KBM-7 (cell line): ENCODE measurements at regions not wholly inside any gene's neighbourhood (a gene's known extent, or its start where the extent isn't known, plus 50 kb on each side); places are given as distances from the start of the nearest gene placed in this dataset.
"Not testable (repeated sequence)": the region's sequence is repeated elsewhere in the genome, so short reads cannot be mapped to it uniquely, and the experiment has no call there.

Experiments used
- DNase-seq: peaks from one replicate; pipeline ENCODE4 v3.0.0-alpha.2; 2015
- in situ Hi-C: fragments of 300-500 bp; cut with MboI; formaldehyde crosslinking; loops from 2 replicates; pipeline ENCODE4 v1.14.3; 2020; ENCODE audit warnings: low sequenced_read_pairs, low pct_unique_long_range_greater_than_20kb, mixed read lengths

DNA sequence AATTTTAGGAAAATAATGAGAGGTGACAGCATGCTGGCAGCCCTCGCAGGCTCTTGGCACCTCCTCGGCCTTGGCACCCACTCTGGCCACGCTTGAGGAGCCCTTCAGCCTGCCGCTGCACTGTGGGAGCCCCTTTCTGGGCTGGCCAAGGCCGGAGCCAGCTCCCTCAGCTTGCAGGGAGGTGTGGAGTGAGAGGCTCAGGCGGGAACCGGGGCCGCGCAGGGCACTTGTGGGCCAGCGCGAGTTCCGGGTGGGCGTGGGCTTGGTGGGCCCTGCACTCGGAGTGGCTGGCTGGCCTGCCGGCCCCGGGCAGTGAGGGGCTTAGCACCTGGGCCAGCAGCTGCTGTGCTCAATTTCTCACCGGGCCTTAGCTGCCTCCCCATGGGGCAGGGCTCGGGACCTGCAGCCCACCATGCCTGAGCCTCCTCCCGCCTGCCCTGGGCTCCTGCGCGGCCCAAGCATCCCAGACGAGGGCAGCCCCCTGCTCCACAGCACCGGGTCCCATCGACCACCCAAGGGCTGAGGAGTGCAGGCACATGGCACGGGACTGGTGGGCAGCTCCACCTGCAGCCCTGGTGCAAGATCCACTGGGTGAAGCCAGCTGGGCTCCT, 299.3 kb upstream of the MDFIC2 start:
- in situ Hi-C loops, DNase-seq: not testable (repeated sequence)

DNA sequence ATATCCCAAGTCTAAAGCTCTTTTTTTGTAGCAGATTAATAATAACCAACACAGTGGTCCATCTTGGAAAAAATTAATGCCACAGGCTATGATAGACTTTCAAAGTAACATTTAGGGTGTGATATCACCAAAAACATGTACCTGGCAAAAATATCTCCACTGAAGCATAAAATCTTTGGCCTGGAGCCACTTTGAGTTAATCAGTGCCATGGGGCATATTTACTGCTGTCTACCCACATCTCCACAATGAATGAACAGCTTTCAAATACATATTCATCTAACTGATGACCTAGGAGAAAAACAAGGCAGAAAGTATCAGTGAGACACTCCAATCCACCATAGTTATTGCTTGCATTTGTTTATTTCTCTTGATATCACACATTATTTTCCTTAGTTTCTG, 296.0 kb upstream of the MDFIC2 start:
- no peak for DNase-seq
- in situ Hi-C loops: no loop called here

DNA sequence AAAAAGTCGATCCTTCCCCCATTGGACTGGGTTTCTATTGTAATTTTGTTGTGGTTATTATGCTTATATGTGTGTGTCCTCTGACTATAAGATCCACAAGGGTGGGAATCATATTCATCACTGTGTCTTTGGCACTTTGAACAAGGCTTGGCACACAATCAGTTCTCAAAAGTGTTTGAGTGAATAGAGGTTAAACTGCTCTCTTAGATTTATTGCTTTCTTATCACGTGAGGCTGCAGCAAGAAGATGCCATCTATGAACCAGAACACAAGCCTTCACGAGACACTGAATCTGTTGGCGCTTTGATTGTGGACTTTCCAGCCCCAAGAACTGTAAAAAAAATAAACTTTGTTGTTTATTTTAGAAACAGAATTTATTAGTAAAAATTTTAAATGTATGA, 295.0 kb upstream of the MDFIC2 start:
- no peak for DNase-seq
- in situ Hi-C loops: no loop called here

DNA sequence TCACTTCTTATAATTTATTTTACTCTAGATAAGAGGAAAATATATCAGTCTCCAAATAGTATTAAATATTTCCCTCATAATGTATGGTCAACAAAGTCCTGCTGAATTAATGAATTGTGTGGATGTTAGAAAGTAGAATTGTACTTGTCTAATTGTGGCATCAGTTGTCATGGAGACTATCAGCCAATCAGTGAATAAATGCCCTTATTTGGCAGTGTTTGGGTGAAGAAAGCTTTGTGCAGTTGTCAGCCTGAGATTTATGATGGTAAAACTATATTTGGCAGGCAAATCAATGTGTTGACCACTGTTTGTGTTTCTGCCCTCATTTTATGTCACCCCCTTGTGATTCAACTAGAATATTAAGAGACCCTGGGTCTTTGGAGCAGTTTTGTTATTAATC, 293.6 kb upstream of the MDFIC2 start:
- in situ Hi-C loops: no loop called here
- no peak for DNase-seq

DNA sequence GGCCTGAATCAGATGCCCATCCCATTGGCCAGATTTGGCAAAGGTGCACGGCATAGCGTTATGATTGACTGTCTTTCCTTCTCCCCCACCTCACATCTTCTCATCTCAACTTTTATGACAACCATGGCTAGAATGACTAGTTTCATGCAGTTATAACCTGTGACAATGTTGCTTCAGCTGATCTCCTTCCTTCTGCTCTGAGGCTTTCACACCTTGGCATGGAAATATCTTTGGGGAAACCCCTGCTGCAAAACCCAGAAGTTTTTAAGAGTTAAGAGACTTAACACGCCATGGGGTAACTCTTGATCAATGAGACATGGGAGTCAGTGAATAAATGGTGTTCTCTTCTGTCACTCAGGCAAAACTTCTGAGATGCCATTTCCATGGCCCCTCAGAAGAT, 290.7 kb upstream of the MDFIC2 start:
- no peak for DNase-seq
- in situ Hi-C loops: no loop called here

DNA sequence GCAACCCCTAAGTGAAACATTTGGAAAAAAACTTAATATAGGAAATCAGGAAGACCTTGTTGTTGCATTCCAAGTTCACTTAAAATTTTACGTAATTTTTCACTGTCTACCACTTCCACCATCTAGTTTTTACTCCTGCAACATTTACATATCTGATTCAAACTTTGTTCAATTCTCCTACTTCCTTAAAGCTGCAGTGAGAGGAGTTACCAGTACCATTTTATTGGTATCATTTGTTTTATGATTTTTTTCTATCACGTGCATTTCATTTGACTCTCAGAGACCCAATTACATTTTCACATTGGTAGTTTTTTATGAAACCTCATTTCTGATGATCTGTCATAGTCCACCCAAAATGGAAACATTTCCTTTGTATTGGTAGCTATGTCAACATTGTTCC, 284.9 kb upstream of the MDFIC2 start:
- in situ Hi-C loops: no loop called here
- DNase-seq: no peak

DNA sequence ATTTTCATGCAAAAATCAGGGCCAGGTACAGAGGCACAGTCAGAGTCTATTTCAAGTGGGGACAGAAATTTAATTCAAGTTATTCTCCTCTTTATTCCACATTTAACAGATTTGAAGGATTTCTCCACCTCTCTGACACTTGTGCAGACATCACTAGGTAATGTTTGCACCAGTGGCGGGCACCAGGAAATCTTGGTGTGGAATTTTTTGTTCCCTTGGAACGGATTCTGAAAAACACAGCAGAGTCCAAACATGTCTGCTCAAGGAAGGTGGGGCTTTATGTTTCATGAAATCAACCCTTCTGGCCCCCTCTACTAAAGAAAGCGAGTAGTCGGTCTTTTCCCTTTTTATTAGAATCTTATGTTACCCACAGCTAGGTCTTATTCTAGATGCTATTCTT, 271.2 kb upstream of the MDFIC2 start:
- DNase-seq: no peak
- in situ Hi-C loops: no loop called here

DNA sequence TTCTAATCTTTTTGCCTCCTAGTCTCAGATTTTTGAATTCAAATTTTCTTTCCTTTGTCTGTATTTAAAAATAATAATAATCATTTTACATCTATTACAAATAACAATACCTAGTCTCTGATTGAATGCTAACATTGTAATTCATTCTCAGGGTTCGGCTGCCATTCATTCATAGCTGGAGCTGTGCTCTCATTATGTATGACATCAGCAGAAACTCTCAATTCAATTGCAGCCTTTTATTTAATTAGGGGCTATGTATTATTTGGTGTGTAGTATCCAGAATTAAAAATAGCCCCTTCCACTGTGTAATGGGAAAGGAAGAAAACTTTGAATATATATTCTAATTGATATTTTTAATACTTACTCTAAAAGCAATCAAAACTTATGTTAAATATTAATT, 270.4 kb upstream of the MDFIC2 start:
- DNase-seq: no peak
- in situ Hi-C loops: no loop called here

DNA sequence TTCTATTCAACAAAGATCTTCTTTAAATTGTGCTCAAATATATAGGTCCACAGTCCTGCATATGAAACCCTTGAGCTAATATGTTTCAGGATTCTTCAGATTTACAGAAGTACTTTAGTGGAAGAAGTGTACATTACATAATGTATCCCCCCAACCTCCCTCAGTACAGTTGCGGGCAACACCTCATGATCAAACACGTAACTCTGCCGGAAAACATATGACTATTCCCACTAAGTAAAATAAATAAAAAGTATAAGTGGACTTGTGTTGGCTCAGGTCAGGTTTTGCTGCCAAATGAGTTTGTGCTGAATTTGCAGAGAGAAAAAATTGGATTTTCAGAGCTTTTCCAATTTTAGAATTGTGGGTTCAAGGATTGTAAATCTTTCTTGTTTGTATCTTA, 267.6 kb upstream of the MDFIC2 start:
- in situ Hi-C loops: no loop called here
- DNase-seq: no peak

DNA sequence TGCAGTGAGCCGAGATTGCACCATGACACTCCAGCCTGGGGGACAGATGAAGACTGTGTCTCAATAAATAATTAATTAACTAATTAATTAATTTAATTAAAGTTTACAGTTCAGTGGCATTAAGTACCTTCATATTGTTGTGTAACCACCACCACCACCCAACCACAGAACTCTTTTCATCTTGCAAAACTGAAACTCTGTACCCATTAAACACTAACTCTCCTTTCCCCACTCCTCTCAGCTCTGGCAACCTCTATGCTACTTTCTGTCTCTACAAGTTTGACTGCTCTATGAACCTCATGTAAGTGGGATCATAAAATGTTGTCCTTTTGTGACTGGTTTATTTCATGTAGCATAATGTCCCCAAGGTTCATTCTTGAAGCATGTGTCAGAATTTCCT, 259.3 kb upstream of the MDFIC2 start:
- in situ Hi-C loops: no loop called here

DNA sequence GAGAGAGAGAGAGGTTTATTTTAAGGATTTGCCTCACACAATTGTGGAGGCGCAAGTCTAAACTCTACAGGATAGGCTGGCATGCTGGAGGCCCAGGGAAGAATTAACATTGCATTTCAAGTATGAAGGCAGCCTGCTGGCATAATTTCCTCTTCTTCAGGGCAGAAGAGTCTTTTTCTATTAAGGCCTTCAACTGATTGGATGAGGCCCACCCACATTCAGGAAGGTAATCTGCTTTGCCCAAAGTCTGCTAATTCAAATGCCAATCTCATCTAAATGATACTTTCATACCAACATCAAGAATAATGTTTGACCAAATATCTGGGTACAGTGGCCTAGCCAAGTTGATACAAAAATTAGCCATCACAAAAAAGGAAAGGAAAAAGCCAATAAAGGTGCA, 258.1 kb upstream of the MDFIC2 start:
- no peak for DNase-seq
- in situ Hi-C loops: no loop called here

More for the DNA sequence above, 259.3 kb upstream of the MDFIC2 start:
- no peak for DNase-seq

DNA sequence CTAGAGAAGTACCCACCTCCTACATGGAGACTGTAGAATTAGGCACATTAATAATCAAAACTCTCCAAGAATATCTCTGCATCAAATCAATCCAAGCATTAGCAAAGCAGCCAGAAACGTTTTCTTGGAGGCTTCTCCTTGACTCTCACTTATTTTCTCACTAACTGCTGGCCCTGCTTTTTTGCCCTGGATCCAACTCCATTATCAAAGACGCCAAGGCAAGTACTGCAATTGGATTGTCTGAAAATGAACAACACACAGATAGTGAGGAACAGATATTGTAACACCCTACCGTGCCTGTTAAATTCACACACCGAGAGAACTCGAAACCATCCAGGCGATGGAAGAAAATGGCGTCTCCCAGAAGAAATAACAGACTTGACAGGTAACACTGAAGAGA, 256.2 kb upstream of the MDFIC2 start:
- no peak for DNase-seq
- in situ Hi-C loops: no loop called here

DNA sequence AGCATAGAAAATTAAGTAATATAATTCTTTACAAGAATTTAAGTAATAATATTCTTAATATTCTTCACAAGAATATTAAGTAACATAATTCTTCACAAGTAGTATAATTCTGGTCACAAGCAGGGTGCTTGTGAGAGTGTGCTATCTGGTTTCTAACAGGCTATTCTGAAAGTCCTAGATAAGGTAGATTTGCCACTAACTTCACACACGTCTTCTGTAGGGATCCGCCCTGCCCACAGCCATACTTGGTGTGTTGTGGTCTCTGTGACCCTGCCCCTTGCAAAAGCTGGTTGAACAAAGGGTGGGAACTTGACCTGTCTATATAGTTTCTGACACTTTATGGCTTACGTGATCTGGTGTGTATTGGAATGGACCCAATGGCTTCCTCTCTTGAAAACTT, 253.4 kb upstream of the MDFIC2 start:
- in situ Hi-C loops: no loop called here
- DNase-seq: no peak

DNA sequence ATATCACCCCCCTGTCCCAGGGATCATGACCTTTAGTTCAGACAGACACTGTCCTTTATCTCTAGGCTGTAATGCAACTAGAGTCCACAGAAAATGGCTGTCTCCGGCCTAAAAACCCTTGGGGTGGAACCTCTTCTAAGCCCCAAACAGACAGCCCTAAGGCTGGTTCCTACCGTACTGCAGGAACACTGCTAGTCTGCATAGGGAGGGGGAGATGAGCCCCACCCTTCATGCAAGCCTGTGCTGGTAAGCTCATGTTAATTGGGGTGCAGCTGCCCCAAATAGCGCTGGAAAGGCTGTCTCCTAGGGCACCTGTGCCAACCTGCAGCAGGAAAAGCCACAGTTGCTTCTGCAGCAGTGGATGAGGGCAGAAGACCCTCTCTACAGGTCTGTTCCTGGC, 252.1 kb upstream of the MDFIC2 start:
- no peak for DNase-seq
- in situ Hi-C loops: no loop called here

DNA sequence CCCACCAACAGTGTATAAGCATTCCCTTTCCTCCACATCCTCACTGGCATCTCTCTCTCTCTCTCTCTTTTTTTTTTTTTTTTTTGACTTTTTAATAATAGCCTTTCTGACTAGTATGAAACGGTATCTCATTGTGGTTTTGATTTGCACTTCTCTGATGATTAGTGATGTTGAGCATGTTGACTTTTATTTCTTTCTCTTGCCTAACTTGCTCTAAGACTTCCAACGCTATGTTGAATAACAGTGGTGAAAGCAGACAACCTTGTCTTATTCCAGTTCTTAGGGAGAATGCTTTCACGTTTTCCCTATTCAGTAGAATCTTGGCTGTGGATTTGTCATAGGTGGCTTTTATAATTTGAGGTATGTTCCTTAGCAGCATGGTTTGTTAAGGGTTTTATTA, 249.4 kb upstream of the MDFIC2 start:
- no peak for DNase-seq
- in situ Hi-C loops: no loop called here

DNA sequence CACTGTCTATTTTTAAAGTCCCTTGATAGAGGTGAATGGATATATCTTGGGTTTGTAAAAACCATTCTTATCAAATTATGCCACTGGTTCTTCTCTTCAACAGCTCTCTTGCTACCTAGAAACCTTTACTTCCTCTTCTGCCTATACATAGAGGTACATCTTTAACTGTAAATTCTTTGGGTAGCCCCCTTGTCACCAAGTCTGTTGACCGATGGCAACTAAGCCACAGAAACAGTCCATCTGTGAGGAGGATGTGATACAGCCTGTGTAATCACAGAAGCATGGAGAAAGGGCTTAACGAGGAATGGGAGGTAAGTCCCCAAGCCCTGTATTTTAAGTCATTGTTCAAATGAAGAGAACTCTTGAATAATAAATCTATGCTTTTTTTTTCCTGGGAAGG, 246.5 kb upstream of the MDFIC2 start:
- DNase-seq: no peak
- in situ Hi-C loops: no loop called here

DNA sequence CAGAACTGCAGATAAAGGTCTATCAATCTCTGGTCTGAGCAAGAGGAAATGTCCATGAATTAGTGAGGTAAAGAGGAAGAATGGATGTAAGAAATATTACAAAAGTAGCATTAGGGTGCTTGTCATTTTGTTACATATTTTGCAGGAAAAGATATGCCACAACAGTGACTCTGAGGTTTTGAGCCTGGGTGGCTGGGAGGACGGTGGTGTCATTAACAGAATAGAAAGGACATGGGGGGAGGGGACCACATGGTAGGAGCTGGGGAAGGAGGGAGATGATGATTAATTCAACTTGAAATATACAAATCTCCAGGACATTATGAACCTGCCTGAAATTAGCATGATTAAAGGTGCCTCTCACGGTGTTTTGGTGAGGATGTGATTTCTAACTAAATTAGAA, 245.5 kb upstream of the MDFIC2 start:
- no peak for DNase-seq
- in situ Hi-C loops: no loop called here

DNA sequence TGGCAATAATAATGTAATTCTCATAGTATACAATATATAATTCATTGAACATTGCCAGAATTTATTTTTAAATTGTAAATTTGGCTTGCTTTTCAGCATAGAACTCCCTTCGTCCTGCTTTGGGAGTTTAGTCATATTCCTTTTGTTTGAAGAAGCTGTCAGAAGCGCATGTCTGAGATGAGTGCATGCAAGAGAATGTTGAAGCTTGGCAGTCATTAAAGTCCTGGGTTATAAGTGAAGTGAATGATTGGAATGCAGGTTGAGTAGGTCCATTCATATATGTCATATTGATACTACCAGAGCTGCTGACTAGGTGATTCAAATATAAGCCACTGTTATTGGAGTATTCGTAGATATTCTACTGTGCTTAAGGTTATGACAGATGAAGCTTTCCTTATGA, 243.6 kb upstream of the MDFIC2 start:
- in situ Hi-C loops: no loop called here
- DNase-seq: no peak

DNA sequence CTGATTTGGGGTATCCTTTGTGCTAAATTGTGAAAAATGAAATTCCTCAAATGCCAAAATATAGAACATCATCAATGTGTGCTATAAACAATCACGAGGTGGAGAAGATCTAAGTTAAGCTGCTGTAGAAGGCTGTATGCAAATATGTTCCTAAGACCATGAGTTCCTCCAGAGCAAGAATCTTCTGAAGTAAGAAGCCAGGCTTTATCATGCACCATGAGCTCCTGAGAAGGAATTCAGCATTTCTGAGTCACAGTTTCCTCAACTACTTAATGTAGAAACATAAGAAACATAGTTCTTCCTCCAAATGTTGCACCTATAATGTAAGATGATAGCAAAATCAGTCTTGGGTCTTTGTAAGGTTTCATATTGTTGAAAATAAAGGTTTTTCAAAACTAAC, 241.7 kb upstream of the MDFIC2 start:
- DNase-seq: no peak
- in situ Hi-C loops: no loop called here

DNA sequence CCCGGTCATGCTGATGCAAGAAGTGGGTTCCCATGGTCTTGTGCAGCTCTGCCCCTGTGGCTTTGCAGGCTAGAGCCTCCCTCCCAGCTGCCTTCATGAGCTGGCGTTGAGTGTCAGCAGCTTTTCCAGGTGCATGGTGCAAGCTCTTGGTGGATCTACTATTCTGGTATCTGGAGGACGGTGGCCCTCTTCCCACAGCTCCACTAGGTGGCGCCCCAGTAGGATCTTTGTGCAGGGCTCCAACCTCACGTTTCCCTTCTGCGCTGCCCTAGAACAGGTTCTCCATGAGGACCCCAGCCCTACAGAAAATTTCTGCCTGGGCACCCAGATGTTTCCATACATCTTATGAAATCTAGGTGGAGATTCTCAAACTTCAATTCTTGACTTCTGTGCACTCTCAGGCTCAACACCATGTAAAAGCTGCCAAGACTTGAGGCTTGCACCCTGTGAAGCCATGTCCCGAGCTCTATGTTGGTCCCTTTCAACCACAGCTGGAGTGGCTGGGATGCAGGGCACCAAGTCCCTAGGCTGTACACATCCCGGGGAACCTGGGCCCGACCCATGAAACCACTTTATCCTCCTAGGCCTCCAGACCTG, 238.4 kb upstream of the MDFIC2 start:
- in situ Hi-C loops: no loop called here

DNA sequence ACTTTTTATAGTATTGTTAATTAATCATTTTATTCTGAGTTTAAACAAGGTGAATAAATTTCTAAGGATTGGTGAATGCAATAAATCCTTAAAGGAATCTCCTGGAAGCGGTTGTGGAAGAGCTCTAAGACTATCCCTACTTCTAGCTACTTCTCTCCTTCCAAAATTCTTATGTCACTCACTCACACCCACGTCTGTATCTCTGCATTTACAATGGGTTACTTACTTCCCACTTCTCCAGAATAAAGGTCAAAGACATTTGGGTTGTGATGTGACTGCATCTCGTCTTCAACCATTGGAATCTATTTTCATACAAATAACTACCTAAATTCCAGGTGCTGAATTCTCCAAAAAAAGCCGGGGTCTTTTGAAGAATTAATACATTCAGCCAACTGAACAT, 234.2 kb upstream of the MDFIC2 start:
- DNase-seq: no peak
- in situ Hi-C loops: loop anchor here (25.0 kb wide), 1 partner anchor 1116 kb away; no protein-coding TSS in a partner anchor

More for the DNA sequence above, 238.4 kb upstream of the MDFIC2 start:
- peak; percentile 62 for DNase-seq
